GM12892 (cell line): ENCODE measurements at regions not wholly inside any gene's neighbourhood (a gene's known extent, or its start where the extent isn't known, plus 50 kb on each side); places are given as distances from the start of the nearest gene placed in this dataset.

Experiments used
- POLR2A ChIP-seq: IDR thresholded peaks from 2 replicates; pipeline ENCODE4 v1.6.1; 2011; ENCODE audit warnings: low read depth, low read length, control low read depth
- POLR2AphosphoS5 ChIP-seq: IDR thresholded peaks from 2 replicates; pipeline ENCODE4 v1.6.1; 2011; ENCODE audit warnings: low read depth, low read length, control low read depth

DNA sequence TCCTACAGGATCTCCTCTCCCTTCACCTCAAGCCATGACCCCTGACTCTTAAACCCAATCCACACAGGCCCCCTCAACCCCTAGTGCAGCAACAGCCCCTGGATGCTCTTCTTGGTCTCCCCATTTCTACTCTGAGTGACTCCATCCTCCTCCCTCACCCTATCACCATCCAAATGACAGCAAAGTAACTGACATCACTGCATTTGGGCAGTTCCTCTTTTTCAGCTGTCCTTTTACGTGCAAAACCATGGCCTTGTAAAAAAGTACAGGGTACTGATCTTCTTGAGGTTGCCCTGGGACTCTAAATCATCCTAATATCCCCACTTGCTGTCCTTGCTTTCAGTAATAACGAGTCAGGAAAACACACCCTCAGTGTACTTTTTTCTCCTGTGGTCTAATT, 454.9 kb downstream of the ADRA2A start:
- TF ChIP-seq POLR2A (no peak), POLR2AphosphoS5 (no peak)
